ENCODE measurements at regions not wholly inside any gene's neighbourhood (a gene's known extent, or its start where the extent isn't known, plus 50 kb on each side); places are given as distances from the start of the nearest gene placed in this dataset.
A peak's percentile ranks its signal among the peaks of the same experiment; 100 is the strongest.

GRCh38 chr5:109917154-109917546 is 227.4 kb downstream of the MAN2A1 start:
- DNase-seq (ENCODE audit: low read depth in 3 of 3), result no peak

GRCh38 chr5:109917966-109918365 is 228.2 kb downstream of the MAN2A1 start:
- DNase-seq (ENCODE audit: low read depth in 3 of 3), result no peak

- DNase-seq (ENCODE audit: low read depth in 3 of 3), result no peak
Observed at GRCh38 chr5:109920736-109921135, 231.0 kb downstream of the MAN2A1 start.

DNA sequence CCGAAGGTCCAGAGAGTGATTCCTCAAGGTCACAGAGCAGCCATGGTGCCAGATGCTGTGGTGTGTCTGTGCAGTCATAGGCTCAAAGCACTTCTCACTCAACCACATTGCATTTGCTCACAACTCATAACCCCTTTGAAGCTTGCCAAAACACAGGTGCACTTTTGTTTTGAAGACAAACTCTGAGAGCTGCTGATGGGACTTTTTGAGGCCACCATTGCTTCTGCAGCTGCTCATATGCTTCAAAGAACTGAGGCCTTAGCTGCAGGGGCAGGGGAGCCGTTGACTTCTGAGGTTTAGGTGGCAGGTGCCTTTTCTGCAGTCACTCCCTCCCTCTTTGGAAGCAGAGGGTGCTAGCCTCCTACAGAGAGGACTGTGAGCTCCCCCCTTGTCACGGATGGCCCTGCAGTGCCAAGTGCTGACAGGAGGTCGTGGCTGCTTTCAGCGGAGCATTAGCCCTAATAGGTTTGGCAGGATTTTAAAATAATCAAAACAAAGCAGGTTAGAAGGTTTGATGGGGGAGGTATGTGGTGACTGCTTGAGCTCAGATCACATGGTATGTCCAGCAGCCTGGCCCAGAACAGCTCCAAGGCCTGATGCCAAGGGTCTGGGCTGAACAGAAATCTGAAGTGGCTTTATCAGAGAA is 232.1 kb downstream of the MAN2A1 start:
- peak in 1 of 3 experiments; percentile 20 for DNase-seq (ENCODE audit: low read depth in 3 of 3)

- DNase-seq (ENCODE audit: low read depth in 3 of 3), result no peak
Observed at GRCh38 chr5:109922381-109922995, 232.8 kb downstream of the MAN2A1 start.

DNA sequence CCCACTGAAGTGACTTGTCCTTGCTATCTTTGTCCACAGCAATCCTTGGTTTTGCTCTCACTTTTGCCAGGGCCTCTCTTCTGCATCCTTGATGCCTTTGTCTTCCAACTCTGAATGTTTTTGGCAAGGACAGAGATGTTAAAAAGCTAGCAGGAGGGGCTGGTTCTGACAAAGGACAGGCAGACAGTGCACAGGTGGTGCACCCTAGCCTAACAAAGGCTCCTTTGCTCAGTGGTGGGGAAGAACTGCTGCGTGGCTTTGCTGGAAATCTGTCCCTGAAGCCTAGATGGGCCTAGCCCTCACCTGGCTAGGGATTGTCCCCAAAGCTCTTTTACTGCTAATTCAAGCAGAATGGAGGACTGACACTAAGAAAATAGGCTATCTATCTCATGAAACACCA is 233.5 kb downstream of the MAN2A1 start:
- DNase-seq (ENCODE audit: low read depth in 3 of 3), result no peak

DNA sequence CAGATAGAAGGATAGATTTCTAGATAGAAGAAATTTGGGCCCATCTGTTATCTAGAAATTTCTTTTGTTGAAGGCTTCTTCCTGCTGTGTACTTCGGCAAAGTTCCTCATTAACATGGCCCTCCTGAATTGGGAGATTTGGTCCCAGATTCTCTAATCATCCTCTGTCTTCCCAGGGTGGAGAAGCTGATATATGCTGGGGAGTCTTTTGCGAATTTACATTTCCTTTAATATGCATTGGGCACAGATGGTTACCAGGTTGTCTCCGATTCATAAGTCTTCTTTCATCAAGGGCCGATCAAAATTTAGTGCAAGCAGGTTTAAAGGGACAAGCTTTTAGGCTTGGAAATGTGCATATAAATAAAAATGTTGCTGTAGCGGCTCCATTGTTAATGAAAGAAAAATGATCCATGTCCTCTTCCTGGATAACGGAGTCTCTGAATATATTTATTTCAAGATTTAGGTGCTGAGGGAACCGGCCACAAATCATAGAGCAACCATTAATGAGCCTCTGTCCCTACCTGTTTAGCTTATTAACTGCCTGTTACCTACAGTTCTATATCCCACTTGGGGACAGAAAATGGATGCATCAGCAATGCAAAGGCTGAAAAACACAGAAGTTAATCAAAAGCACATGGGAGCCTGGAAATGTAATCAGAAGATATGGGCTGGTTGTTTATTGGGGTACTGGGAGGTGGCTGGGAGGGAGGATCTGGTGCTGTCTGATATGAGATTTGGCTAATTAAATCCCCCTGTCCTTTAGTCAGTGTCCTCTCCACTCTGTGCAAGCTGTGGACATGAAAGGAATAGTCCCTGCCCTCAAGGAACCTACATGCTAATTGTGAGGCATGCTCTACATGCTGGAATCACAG is 234.7 kb downstream of the MAN2A1 start:
- no peak for DNase-seq (ENCODE audit: low read depth in 3 of 3)

DNA sequence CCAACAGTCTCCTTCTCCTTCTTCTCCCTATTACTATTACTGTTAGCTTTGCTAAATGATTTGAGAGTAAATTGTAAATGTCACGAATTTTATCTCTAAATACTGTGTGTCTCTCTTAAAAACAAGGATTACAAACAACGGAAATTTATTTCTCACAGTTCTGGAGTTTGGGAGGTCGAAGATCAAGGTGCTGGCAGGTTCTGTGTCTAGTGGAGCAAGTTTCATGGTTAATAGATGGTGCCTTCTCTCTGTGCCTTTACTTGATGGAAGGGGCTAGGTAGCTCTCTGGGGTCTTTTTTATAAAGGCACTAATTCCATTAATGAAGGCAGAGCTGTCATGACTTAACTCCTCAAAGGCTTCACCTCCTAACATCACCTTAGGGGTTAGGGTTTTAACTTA is 237.9 kb downstream of the MAN2A1 start:
- no peak for DNase-seq (ENCODE audit: low read depth in 3 of 3)

DNA sequence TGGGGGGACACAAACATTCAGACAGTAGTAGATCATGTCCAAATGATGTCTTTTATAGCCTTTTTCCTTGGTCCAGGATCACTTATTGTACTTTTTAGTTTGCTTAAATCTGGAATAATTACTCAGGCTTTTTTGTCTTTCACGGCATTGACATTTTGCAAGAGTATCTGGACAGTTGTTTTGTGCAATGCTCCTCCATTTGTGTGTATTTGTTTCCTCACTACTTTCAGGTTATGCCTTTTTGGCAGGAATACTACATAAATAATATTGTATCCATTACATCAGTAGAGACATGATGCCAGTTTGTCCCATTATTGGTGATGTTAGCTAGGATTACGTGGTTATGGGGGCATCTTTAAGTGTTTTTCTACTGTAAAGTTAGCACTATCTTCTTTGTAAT is 238.3 kb downstream of the MAN2A1 start:
- DNase-seq (ENCODE audit: low read depth in 3 of 3), result no peak

DNA sequence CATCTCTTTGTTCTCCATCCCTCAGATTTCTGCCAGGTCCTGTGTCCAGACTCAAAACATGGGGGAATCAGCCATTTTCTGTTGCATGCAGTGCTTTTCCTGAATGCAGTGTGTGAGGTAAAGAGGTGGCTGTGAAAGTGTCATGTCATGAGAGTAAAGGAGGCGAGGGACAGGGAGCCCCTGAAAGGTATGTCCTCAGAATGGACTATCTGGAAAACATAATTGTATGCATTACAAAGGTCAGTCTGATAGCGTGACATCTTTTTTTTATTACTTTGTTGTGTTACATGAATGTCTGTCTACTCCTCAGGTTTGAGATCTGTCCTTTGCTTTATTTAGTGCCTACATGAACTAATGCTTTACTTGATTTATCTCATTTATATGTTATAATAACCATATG is 239.1 kb downstream of the MAN2A1 start:
- DNase-seq (ENCODE audit: low read depth in 3 of 3), result no peak

DNA sequence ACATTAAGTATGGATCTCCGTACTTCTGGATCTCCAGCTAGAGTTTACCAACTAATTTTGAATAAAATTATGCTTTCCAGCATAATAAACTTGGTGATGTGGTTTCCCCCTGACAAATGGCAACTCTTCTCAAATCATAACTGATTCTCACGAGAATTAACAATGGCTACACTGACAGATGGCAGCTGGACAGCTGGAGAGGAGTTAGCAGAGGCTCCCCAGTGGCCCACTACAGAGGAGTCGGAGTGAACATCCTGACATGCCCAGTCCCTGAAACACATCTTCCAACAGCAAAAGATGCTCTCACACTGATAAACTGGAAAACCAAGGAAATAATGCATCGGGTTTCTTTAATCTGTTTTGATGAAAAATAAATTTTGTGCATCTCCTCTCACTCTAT is 239.6 kb downstream of the MAN2A1 start:
- no peak for DNase-seq (ENCODE audit: low read depth in 3 of 3)

GRCh38 chr5:109929911-109930310 is 240.2 kb downstream of the MAN2A1 start:
- DNase-seq (ENCODE audit: low read depth in 3 of 3), result no peak

- no peak for DNase-seq (ENCODE audit: low read depth in 3 of 3)
Observed at GRCh38 chr5:109931049-109931780, 241.5 kb downstream of the MAN2A1 start.

DNA sequence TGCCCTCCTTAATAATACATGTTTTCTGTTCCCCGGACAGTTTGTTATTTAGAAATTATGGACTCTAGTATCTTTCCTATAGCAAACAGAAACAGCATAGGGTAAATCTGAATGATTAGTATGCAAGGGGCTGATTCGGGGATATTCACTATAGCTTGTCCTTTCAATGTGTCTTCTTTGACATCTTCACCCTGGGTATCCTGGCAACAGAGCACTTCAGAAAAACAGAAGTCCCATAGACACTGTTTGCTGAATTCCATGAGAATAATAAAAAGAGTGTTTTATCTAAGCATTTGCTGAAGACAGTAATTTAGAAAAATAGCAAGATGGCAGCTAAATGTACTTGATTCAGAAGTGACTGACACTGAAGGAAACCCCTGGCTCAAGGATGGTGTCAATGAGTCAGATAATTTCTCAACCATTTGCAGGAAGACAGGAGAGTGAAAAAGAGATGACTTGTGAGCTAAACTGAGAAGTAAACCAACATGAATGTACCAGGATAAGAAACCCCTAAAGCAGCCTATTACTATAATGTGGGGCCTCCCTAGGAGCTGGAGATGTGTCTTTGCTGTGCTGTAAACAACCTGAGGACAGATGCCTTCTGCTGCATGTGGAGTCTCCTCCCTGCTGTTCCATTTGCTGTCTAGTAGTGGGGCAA is 246.2 kb downstream of the MAN2A1 start:
- DNase-seq (ENCODE audit: low read depth in 3 of 3), result no peak

- DNase-seq (ENCODE audit: low read depth in 3 of 3), result no peak
Observed at GRCh38 chr5:109936996-109937395, 247.3 kb downstream of the MAN2A1 start.

- DNase-seq (ENCODE audit: low read depth in 3 of 3), result no peak
Observed at GRCh38 chr5:109937951-109938350, 248.2 kb downstream of the MAN2A1 start.

DNA sequence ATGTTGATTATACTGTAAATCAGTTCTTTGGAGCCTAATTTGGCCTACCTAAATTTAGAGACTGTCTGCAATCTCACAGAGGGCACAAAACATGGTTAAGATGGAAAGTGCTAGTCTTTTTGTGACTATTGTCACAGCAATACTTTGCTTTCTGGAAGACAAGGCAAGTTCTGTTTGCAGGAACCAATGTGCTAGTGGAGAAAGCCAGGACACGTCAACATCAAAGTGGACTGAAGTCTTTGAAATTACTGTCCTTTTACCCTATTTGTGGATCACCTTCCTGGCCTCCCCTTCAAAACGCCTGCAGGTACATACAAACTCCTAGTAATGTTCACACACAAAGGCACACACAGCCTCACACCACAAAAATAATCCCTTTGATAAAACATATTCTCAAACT is 248.7 kb downstream of the MAN2A1 start:
- no peak for DNase-seq (ENCODE audit: low read depth in 3 of 3)

GRCh38 chr5:109939116-109939682 is 249.5 kb downstream of the MAN2A1 start:
- no peak for DNase-seq (ENCODE audit: low read depth in 3 of 3)

DNA sequence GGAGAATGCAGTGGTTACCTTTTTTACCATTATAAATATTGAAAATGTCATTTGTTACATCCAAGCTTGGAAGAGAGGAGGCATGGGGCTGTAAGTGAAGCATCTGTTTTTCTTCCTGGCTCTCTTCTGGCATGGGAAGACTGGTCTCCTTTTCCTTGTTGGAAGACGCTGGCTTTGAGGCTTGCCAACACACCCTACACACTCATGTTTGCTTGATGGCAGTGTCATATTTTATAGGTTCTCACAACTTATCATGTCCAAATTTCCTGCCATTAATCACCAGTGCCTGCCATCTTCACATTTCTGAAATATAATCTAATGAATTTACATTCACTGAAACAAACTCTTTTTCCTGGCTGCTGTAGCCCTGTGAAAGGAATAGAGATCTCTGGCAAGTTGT is 252.9 kb downstream of the MAN2A1 start:
- DNase-seq (ENCODE audit: low read depth in 3 of 3), result no peak

- DNase-seq (ENCODE audit: low read depth in 3 of 3), result no peak
Observed at GRCh38 chr5:109943701-109944235, 254.0 kb downstream of the MAN2A1 start.

DNA sequence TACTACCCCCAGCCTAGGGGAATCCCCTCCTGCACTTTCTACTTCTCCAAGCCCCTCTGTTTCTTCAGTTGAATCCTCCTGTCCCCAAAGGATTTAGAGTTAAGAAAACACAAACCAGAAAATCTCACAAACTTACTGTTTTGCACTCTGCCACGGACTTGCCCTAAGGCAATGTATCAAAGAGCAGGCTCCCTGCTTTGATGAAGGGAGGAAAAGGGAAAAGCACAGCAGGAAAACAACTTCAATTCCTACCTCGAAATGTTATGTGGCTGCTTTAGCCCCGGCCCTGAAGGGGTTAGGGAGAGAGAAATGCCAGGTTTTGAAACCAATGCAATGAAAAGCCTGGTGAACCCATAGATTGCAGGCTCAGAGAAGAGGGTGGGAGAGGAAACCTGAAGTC is 254.7 kb downstream of the MAN2A1 start:
- DNase-seq (ENCODE audit: low read depth in 3 of 3), result no peak
